COR-L47 (cell line): ENCODE measurements at regions not wholly inside any gene's neighbourhood (a gene's known extent, or its start where the extent isn't known, plus 50 kb on each side); places are given as distances from the start of the nearest gene placed in this dataset.
"Not testable (repeated sequence)": the region's sequence is repeated elsewhere in the genome, so short reads cannot be mapped to it uniquely, and the experiment has no call there.

ENCODE experiments used
- DNase-seq: peaks from one replicate; lab custom pipeline; 2025; lab: John Stamatoyannopoulos, UW

DNA sequence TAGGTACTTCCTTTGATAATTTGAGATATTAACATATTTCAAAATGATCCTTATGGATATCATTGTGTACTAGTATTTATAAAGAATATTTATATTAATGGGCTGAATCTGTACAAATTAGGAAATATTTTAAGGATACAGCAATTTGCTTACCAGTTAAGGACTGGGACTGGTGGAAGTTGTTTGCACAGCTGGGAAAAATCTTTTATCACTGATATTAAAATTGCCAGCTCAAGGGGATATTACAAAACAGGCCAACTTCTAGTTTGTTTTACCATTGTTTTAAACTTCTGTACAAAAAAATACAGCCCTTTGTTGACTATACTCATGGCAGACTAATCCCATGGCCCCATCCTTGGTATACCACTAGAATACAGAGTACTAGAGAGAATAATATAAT lies 133.2 kb upstream of the DDHD1 start:
- DNase-seq = no peak

DNA sequence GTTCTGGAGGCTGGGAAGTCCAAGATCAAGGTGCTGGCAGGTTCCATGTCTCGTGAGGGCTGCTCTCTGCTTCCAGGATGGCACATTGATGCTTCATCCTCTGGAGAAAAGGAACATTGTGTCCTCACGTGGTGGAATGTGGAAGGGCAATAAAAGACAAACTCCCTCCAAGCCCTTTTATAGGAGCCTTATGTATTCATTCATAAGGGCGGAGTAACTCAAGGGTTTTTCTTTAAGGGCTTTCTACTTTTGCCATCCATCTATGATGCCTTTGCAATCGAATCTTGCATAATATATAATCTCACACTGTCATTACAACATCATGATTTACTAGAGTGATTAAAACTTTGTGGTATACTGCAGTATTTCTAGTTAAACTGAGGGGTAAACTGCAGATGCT lies 132.7 kb upstream of the DDHD1 start:
- DNase-seq = no peak

DNA sequence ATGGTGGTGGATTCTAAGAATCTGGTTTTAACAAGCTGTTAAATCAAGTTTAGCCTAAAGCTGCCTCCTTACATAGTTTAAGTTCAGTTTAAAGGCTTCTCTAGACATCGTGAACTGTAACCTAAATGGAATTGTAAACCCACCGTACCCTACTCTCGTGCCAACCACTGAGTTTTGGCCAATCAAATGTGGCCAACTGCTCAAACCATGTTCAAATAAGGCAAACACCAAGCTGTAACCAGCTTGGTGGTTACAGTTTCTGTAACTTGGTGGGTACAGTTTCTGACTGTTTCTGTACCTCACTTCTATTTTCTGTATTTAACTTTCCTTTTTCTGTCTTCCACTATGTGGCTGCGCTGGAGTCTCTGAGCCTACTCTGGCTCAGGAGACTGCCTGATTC lies 131.9 kb upstream of the DDHD1 start:
- no peak for DNase-seq

DNA sequence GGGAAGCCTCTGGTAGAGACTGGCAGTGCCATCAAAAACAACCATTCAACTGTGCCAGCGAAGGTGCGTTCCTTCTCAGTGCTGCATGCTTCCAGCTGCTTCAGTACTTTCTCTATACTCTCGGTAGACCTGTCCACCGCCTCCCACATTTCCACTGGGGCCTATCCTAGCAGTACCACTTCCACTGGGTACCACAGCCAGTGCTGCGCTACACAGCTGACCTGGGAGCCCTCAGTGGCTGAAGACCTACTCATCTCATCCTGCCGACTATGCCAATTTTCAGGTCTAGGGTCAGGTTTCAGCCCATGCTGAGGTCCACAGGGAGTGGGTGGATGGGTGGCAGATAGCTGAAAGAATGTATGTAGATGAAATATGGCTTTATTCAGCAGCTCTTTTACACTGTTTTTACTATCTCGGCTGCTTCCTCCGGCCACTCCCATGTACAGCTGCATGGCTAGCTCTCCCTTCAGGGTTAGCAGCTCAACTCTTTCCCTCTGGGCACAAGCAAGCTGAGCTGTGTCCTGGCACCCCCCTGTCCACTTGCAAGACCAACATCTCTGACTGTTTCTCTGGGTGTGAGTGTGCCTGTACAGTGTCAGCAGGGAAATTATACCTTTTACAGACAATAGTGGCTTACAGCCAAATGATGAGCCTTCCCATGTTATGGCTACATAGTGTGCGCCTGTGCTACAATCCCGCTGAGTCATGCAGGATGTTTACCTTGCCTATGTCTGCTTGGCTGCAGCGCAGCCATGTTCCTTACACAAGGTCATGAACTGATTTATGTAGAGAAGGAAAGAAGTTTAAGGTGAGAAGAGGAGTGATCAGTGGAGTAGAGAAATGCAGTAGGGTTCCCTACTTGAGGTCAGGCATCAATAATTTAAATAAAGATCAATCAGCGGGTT lies 125.7 kb upstream of the DDHD1 start:
- peak; percentile 21 for DNase-seq

DNA sequence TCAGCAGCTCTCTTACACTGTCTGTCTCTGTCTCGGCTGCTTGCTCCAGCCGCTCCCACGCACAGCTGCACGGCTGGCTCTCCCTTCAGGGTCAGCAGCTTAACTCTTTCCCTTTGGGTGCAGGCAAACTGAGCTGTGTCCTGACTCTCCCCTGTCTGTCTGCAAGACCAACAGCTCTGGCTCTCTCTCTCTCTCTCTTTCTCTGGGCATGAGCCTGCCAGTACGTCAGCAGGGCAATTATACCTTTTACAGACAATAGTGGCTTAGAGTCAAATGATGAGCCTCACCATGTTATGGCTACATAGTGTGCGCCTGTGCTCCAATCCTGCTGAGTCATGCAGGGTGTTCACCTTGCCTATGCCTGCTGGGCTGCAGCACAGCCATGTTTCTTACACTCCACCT lies 120.5 kb upstream of the DDHD1 start:
- DNase-seq = no peak

DNA sequence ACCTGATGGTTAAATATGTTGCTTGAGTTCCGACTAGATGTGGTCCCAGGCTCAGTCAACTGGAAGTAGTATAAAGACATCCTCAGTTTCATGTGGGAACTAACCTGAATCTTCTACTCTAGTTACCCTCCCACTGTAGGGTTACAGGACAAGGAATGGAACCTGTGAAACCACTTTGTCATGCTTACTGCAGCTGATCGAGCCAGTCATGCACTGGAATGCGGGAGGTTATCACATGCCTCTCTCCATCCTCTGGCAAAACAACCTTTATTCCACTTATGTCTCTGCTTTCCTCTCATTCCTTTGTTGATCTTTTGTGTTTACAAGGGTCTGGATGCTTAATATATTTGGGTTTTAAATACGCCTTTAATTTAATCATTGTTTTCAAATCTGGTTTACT lies 111.9 kb upstream of the DDHD1 start:
- DNase-seq = no peak

DNA sequence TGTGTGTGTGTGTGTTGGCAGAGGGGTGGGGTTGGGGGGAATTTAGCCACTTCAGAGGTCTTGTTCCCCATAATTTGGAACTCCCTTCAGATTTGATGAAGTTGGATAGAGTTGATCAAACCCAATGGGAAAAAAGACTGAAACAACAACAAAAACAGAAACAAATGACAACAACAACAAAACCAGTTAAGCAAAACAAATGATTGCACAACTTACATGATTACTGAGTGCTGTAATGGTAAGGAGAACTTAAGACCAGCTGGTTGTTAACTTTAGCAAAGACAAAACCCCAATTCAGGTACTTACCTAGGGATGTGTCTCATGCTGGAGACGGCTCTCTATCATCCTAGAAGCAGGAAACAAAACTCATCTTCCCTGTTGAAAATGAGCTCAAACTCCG lies 107.8 kb upstream of the DDHD1 start:
- no peak for DNase-seq

DNA sequence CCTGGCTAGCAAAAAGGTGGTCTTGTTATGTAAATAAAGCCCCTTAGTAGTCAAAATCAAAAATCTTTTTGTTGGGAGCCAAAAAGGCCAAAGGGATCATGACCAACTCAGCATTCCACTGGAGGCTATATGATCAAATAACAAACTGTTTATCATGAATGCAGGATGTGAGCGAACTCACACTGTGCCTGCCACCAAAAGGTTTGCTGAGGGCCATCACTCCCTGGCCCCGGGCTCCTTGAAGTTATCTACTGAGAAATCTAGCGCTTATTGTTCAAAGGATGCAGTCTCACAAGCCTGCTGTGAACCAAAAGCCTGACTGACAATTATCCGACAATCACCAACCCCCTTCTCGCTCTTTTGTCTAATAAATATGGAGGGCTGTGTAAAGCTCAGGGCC lies 107.2 kb upstream of the DDHD1 start:
- DNase-seq = no peak

DNA sequence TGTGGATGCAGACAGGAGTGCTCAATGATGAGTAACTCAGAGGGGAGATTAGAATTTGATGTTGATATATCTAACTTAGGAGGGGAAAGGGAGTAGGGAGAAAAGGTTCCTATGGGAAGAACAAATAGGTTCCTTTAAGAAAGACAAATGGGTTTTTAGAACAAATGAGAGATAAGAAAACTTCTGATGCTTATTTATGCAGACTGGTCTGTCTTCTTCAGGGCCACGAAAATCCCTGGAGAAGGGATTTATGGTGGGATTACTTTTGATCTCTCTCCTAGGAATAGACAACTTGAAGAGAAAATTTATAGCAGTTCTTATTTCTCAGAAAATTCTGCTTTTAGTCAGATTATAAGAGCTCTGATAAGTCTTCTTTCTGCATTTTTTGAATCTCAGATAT lies 99.0 kb upstream of the DDHD1 start:
- DNase-seq = no peak

DNA sequence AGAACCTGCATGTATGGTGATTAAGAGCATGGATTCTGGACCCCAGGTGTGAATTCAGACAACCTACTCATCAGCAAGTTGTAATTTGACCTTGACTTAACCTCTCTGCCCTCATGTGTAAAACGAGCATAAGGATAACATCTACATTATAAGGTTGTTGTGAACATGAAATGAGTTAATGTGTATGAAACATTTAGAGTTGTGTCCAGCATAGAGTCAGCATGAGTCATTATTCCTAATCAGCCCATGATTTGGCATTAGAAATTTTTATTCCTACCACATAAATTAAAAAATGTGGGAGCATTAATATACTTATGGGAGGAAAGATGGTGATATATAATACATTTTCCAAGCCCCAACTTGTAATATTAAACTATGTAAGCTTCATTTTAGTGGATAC lies 95.9 kb upstream of the DDHD1 start:
- no peak for DNase-seq

DNA sequence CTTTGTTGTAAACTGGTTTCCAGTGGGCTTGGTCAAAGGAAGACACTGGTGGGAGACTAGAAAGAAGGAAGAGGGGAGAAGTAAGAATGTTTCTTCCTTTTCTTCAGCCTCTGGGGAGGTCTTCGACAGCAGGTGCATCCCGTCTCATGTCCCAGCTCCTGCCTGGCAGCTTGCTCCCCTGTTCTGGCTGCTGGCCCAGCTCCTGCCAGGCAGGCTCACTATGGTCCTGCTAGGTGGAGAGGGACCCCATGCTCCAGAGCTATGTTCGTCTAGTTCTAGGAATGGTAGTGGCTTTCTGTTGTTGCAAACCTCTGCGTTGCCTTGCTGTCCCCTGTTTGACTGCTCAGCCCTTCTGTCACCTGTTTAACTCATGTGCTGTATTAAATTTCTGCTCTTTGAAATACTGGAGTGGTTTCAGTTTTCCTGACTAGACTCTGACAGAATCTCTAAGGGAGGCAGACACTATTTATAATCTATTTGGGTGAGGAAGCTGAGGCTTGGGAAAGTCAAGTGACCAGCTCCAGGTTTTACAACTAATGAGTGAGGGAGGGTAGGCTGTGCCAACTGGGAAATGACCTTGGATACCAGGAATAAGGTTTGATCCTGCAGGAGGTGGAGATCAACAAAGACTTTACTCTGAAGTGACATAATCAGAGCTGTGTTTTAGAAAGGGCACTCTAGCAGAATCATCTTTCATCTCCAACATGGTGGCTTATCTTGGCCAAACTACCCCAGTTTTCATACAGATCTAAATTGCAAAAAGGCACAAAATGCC lies 94.7 kb upstream of the DDHD1 start:
- no peak for DNase-seq

DNA sequence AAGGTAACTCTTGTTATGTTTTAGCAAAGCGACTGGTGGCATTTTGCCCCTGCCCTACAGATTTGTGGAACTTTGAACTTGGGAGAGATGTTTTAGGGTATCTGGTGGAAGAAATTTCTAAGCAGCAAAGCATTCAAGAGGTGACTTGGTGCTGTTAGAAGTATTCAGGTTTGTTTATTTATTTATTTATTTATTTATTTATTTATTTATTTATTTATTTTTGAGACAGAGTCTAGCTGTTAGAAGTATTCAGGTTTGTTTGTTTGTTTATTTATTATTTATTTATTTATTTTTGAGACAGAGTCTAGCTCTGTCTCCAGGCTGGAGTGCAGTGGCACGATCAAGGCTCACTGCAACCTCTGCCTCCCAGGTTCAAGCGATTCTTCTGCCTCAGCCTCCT lies 89.8 kb upstream of the DDHD1 start:
- DNase-seq = not testable (repeated sequence)

DNA sequence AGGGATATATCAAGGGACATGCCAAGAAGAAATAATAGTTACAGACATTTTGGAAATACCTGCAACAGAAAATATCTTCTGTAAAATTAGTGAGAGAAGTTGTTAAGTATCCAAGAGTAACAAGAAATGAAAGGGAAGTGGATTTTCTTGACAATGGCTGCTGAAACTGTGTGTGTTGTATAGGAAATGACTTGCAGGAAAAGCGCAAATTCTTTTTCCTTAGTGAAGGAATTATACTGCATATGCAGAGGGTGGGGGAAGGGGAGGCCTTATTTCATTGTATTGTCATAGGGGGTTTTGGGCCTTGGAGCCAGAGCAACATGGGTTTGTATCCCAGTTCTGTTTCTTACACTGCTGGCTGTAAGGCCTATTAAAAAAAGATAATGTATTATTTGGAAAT lies 84.4 kb upstream of the DDHD1 start:
- DNase-seq = no peak

DNA sequence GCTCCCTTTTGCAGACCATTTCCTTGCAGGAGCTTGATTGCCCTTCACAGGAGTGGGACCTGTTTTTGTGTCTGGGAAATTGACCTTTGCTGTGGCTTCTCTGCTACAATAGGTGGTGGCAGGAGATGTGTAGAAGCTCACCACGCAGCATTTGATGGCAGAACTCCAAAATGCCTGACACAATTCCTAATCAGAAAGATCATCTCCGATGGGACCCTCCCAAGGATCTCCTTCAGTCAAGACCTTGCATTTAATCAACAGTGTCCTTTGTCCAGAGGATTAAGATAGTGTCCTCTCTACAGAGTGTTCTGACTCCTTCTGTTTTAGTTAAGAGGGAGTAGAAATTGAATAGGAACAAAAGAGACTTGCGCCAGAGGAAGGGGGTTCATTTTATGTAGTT lies 83.6 kb upstream of the DDHD1 start:
- DNase-seq = no peak

DNA sequence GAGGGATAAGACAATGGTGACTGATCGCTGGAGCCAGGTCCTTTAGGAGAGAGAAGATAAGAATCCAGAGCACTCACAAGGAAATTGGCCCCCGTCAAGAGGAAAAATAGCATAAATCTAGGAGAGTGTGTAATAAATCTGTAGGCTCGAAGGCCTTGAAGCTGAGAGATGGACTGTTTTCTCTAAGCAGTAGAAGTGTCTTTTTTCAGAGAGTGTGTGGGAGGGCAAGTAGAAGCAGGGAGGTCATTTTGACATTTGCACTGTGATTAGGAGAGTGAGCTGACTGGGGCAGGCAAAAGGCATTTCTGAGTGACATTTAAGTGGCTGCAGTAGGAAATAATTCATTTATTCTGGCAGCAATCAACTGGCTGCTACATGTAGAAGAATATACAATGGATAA lies 78.0 kb upstream of the DDHD1 start:
- no peak for DNase-seq

DNA sequence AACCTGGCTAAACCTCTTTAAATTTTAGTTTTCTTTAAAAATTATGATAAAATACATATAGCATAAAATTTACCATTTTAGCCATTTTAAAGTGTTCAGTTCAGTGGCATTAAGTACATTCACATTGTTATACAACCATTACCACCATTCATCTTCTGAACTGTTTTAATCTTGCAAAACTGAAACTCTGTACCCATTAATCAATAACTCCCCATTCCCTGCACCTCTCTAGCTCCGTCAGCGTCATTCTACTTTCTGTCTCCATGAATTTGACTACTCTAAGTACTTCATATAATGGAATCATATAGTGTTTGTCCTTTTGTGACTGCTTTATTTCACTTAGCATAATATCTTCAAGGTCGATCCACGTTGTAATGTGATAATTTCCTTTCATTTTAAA lies 75.8 kb upstream of the DDHD1 start:
- DNase-seq = no peak

DNA sequence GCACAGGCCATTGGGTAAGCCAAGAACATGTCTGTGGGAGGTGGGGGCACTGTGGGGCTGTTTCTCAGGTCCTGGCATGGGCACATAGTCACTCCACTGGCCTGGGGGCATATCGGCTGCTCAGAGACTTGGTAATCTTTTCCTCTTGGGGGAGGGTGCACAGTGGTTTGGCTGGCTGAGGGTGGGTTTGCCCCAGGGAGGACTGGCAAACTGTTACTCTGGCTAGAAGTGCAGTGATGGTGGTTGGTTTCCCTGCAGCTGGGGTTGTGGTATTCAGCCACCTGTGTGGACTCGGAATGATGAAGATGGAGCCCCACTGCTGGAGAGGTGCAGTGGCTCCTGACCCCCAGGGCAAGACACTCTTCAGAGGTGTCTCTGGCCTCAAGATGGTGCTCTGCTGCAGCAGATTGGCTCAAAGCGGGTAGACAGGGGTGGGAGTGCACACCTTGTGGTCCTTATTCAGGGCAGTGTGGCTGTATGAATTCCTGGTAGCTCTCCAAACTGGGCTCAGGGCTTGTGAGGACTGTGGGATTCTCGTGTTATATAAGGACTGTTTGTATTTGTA lies 74.1 kb upstream of the DDHD1 start:
- DNase-seq = no peak

DNA sequence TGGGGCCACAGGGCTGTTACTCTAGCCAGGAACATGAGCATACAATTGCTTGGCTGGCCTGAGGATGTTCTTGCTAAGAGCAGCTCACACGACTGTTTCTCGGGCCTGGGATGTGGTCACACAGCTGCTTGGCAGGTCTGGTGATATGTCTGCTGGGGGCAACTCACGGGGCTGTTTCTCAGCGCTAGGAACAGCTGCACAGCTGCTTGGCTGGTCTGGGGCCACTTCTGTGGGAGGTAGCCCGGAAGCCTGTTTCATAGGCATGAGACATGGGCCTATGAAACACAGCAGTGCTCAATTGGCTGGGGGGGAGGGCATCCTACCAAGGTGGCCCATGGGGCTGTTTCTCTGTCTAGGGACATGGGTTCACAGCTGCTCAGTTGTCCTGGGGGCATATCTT lies 73.4 kb upstream of the DDHD1 start:
- DNase-seq = no peak

DNA sequence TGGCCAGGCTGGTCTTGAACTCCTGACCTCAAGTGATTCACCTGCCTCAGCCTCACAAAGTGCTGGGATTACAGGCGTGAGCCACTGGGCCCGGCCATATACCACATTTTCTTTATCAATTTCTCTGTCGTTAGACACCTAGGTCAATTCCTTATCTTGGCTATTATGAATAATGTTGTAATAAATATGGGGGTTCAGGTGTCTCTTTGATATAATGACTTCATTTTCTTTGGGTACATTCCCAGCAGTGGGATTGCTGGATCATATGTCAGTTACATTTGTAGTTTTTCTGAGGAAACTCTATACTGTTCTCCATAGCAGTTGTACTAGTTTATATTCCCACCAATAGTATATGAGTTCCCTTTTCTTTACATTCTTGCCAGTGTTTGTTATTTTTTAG lies 67.8 kb upstream of the DDHD1 start:
- no peak for DNase-seq

DNA sequence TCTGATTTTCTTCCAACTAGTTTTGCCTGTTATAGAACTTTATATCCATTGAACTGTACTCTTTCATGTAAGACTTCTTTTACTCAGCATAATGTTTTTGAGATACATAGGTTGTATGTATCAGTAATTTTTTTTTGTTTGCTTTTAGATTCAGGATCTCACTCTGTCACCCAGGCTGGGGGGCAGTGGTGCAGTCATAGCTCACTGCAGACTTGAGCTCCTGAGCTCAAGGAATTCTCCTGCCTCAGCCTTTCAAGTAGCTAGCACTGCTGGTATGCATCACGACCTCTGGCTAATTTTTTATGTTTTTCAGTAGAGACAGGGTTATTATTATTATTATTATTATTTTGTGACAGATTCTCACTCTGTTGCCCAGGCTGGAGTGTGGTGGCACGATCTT lies 65.0 kb upstream of the DDHD1 start:
- DNase-seq = no peak

DNA sequence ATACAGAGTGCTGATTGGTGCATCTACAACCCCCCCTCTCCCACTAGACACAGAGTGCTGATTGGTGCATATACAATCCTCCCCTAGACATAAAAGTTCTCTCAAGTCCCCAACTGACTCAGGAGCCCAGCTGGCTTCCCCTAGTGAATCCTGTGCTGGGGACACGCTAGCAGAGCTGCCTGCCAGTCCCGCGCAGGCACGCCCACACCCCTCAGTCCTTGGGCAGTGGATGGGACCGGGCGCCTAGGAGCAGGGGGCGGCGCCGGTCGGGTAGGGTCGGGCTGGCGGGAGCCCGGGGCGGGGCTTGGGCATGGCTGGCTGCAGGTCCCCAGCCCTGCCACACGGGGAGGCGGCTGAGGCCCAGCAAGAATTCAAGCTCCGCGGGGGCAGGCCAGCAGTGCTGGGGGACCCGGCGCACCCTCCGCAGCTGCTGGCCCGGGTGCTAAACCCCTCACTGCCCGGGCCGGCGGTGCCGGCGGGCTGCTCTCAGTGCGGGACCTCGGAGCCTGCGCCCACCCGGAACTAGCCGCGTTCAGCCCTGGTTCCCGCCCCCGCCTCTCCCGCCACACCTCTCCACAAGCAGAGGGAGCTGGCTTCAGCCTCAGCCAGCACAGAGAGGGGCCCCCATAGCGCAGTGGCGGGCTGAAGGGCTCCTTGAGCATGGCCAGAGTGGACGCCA lies 64.3 kb upstream of the DDHD1 start:
- DNase-seq = peak; percentile 20

DNA sequence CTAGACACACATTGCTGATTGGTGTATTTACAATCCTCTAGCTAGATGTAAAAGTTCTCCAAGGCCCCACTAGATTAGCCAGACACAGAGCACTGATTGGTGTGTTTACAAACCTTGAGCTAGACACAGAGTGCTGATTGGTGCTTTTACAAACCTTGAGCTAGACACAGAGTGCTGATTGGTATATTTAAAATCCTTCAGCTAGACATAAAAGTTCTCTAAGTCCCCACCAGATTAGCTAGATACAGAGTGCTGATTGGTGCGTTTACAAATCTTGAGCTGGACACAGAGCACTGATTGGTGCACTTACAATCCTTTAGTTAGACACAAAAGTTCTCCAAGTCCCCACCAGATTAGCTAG lies 63.8 kb upstream of the DDHD1 start:
- not testable (repeated sequence) for DNase-seq

DNA sequence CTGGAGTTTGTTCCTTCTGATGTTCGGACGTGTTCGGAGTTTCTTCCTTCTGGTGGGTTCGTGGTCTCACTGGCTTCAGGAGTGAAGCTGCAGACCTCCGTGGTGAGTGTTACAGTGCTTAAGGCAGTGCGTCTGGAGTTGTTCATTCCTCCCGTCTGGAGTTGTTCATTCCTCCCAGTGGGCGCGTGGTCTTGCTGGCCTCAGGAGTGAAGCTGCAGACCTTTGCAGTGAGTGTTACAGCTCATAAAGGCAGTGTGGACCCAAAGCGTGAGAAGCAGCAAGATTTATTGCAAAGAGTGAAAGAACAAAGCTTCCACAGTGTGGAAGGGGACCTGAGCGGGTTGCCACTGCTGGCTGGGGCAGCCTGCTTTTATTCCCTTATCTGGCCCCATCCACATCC lies 63.4 kb upstream of the DDHD1 start:
- DNase-seq = not testable (repeated sequence)
